NCI-H128 (cell line): ENCODE measurements at regions not wholly inside any gene's neighbourhood (a gene's known extent, or its start where the extent isn't known, plus 50 kb on each side); places are given as distances from the start of the nearest gene placed in this dataset.

Experiments
- DNase-seq: peaks from one replicate; lab custom pipeline; 2025; ENCODE audit not compliant: unreplicated experiment; lab: John Stamatoyannopoulos, UW

GRCh38 chr14:85241022-85241855 is 288.7 kb upstream of the FLRT2 start:
- DNase-seq = no peak

- DNase-seq = no peak
Measured at GRCh38 chr14:85242666-85243065, 287.3 kb upstream of the FLRT2 start.

- DNase-seq = no peak
Measured at GRCh38 chr14:85243321-85243720, 286.6 kb upstream of the FLRT2 start.

- DNase-seq = no peak
Measured at GRCh38 chr14:85247071-85247470, 282.9 kb upstream of the FLRT2 start.

- no peak for DNase-seq
Measured at GRCh38 chr14:85248881-85249635, 280.9 kb upstream of the FLRT2 start.

- DNase-seq = no peak
Measured at GRCh38 chr14:85250414-85251189, 279.3 kb upstream of the FLRT2 start.

- no peak for DNase-seq
Measured at GRCh38 chr14:85252011-85252410, 277.9 kb upstream of the FLRT2 start.

- no peak for DNase-seq
Measured at GRCh38 chr14:85254711-85255110, 275.2 kb upstream of the FLRT2 start.

- no peak for DNase-seq
Measured at GRCh38 chr14:85257287-85257686, 272.7 kb upstream of the FLRT2 start.

GRCh38 chr14:85263916-85264675 is 265.8 kb upstream of the FLRT2 start:
- DNase-seq = no peak

- DNase-seq = no peak
Measured at GRCh38 chr14:85273099-85273677, 256.8 kb upstream of the FLRT2 start.

GRCh38 chr14:85273952-85274351 is 256.0 kb upstream of the FLRT2 start:
- no peak for DNase-seq

- DNase-seq = no peak
Measured at GRCh38 chr14:85276161-85276978, 253.6 kb upstream of the FLRT2 start.

GRCh38 chr14:85276979-85277228 is 253.0 kb upstream of the FLRT2 start:
- DNase-seq = no peak

GRCh38 chr14:85279407-85279806 is 250.5 kb upstream of the FLRT2 start:
- DNase-seq = no peak

GRCh38 chr14:85280074-85280473 is 249.9 kb upstream of the FLRT2 start:
- no peak for DNase-seq

- no peak for DNase-seq
Measured at GRCh38 chr14:85281921-85282320, 248.0 kb upstream of the FLRT2 start.

GRCh38 chr14:85288041-85288440 is 241.9 kb upstream of the FLRT2 start:
- DNase-seq = no peak

- no peak for DNase-seq
Measured at GRCh38 chr14:85291731-85292130, 238.2 kb upstream of the FLRT2 start.
